ENCODE measurements at regions not wholly inside any gene's neighbourhood (a gene's known extent, or its start where the extent isn't known, plus 50 kb on each side); places are given as distances from the start of the nearest gene placed in this dataset.

- no peaks in the 10 kb centered on the region for H3K9me3 Mint-ChIP-seq (ENCODE audit: insufficient read depth)
- no peaks in the 10 kb centered on the region for H3K4me1 Mint-ChIP-seq (ENCODE audit: low read depth)
- no peak overlapping the region for H3K4me3 Mint-ChIP-seq
- ChIA-PET CTCF (no interaction called here), POLR2A (no interaction called here)
- no peak overlapping the region for H3K27ac Mint-ChIP-seq
- H3K36me3 Mint-ChIP-seq (ENCODE audit: low read depth): no peaks in the 10 kb centered on the region
- H3K27me3 Mint-ChIP-seq (ENCODE audit: low read depth): no peaks in the 10 kb centered on the region
- DNase-seq (no peak), ATAC-seq (no peak)
These were observed 624.2 kb downstream of the ACTR3B start for GRCh38 chr7:153383781-153384180.

GRCh38 chr7:153385502-153385901 is 626.0 kb downstream of the ACTR3B start:
- Mint-ChIP-seq H3K27ac (no peak overlapping the region), H3K4me3 (no peak overlapping the region), H3K36me3 (ENCODE audit: low read depth) (no peaks in the 10 kb centered on the region), H3K4me1 (ENCODE audit: low read depth) (no peaks in the 10 kb centered on the region), H3K9me3 (ENCODE audit: insufficient read depth) (no peaks in the 10 kb centered on the region), H3K27me3 (ENCODE audit: low read depth) (no peaks in the 10 kb centered on the region)
- CTCF ChIA-PET: interaction anchor here (0.6 kb wide), 1 partner anchor 29 kb away, joined by 4 read pairs; no protein-coding TSS in a partner anchor
- DNase-seq (no peak), ATAC-seq (no peak)
- POLR2A ChIA-PET: no interaction called here

- ATAC-seq (no peak), DNase-seq (no peak)
- POLR2A ChIA-PET: no interaction called here
- no peak overlapping the region for H3K4me3 Mint-ChIP-seq
- H3K4me1 Mint-ChIP-seq (ENCODE audit: low read depth): no peaks in the 10 kb centered on the region
- CTCF ChIA-PET: no interaction called here
- H3K36me3 Mint-ChIP-seq (ENCODE audit: low read depth): no peaks in the 10 kb centered on the region
- H3K27me3 Mint-ChIP-seq (ENCODE audit: low read depth): no peaks in the 10 kb centered on the region
- H3K9me3 Mint-ChIP-seq (ENCODE audit: insufficient read depth): no peaks in the 10 kb centered on the region
- no peak overlapping the region for H3K27ac Mint-ChIP-seq
These were observed 627.0 kb downstream of the ACTR3B start for GRCh38 chr7:153386556-153386955.

- no peak for ATAC-seq
- DNase-seq: no peak
- Mint-ChIP-seq H3K27me3 (ENCODE audit: low read depth) (no peaks in the 10 kb centered on the region), H3K9me3 (ENCODE audit: insufficient read depth) (no peaks in the 10 kb centered on the region), H3K27ac (no peak overlapping the region), H3K4me1 (ENCODE audit: low read depth) (no peaks in the 10 kb centered on the region), H3K4me3 (no peak overlapping the region), H3K36me3 (ENCODE audit: low read depth) (no peaks in the 10 kb centered on the region)
- CTCF ChIA-PET: no interaction called here
- POLR2A ChIA-PET: no interaction called here
These were observed 629.1 kb downstream of the ACTR3B start for GRCh38 chr7:153388611-153389010.

GRCh38 chr7:153389261-153389660 is 629.7 kb downstream of the ACTR3B start:
- ATAC-seq: no peak
- Mint-ChIP-seq H3K27me3 (ENCODE audit: low read depth) (no peaks in the 10 kb centered on the region), H3K4me1 (ENCODE audit: low read depth) (no peaks in the 10 kb centered on the region), H3K27ac (no peak overlapping the region), H3K9me3 (ENCODE audit: insufficient read depth) (no peaks in the 10 kb centered on the region), H3K36me3 (ENCODE audit: low read depth) (no peaks in the 10 kb centered on the region), H3K4me3 (no peak overlapping the region)
- POLR2A ChIA-PET: no interaction called here
- CTCF ChIA-PET: no interaction called here
- no peak for DNase-seq

GRCh38 chr7:153390955-153391354 is 631.4 kb downstream of the ACTR3B start:
- Mint-ChIP-seq H3K27me3 (ENCODE audit: low read depth) (no peaks in the 10 kb centered on the region), H3K4me1 (ENCODE audit: low read depth) (no peaks in the 10 kb centered on the region), H3K4me3 (no peak overlapping the region), H3K36me3 (ENCODE audit: low read depth) (no peaks in the 10 kb centered on the region), H3K9me3 (ENCODE audit: insufficient read depth) (no peaks in the 10 kb centered on the region), H3K27ac (no peak overlapping the region)
- ATAC-seq: no peak
- POLR2A ChIA-PET: no interaction called here
- CTCF ChIA-PET: no interaction called here
- DNase-seq: no peak

- POLR2A ChIA-PET: no interaction called here
- DNase-seq (no peak), ATAC-seq (no peak)
- CTCF ChIA-PET: no interaction called here
- no peak overlapping the region for H3K27ac Mint-ChIP-seq
- H3K36me3 Mint-ChIP-seq (ENCODE audit: low read depth): no peaks in the 10 kb centered on the region
- H3K27me3 Mint-ChIP-seq (ENCODE audit: low read depth): no peaks in the 10 kb centered on the region
- no peaks in the 10 kb centered on the region for H3K9me3 Mint-ChIP-seq (ENCODE audit: insufficient read depth)
- H3K4me1 Mint-ChIP-seq (ENCODE audit: low read depth): no peaks in the 10 kb centered on the region
- H3K4me3 Mint-ChIP-seq: no peak overlapping the region
These were observed 633.2 kb downstream of the ACTR3B start for GRCh38 chr7:153392726-153393125.

- DNase-seq: no peak
- ChIA-PET CTCF (no interaction called here), POLR2A (no interaction called here)
These were observed 634.1 kb downstream of the ACTR3B start for GRCh38 chr7:153393666-153394065.

GRCh38 chr7:153396475-153396874 is 636.9 kb downstream of the ACTR3B start:
- Mint-ChIP-seq H3K4me3 (no peak overlapping the region), H3K27me3 (ENCODE audit: low read depth) (no peaks in the 10 kb centered on the region), H3K4me1 (ENCODE audit: low read depth) (no peaks in the 10 kb centered on the region), H3K36me3 (ENCODE audit: low read depth) (no peaks in the 10 kb centered on the region), H3K9me3 (ENCODE audit: insufficient read depth) (no peaks in the 10 kb centered on the region), H3K27ac (no peak overlapping the region)
- ChIA-PET POLR2A (no interaction called here), CTCF (no interaction called here)
- DNase-seq: no peak
- no peak for ATAC-seq

More at GRCh38 chr7:153393666-153394065, 634.1 kb downstream of the ACTR3B start:
- Mint-ChIP-seq H3K27me3 (ENCODE audit: low read depth) (no peaks in the 10 kb centered on the region), H3K4me3 (no peak overlapping the region), H3K4me1 (ENCODE audit: low read depth) (no peaks in the 10 kb centered on the region), H3K36me3 (ENCODE audit: low read depth) (no peaks in the 10 kb centered on the region), H3K27ac (no peak overlapping the region), H3K9me3 (ENCODE audit: insufficient read depth) (no peaks in the 10 kb centered on the region)
- no peak for ATAC-seq

GRCh38 chr7:153397459-153397858 is 637.9 kb downstream of the ACTR3B start:
- no peak for DNase-seq
- Mint-ChIP-seq H3K4me1 (ENCODE audit: low read depth) (no peaks in the 10 kb centered on the region), H3K27ac (no peak overlapping the region), H3K9me3 (ENCODE audit: insufficient read depth) (peaks cover 3% of the 10 kb centered on the region), H3K36me3 (ENCODE audit: low read depth) (no peaks in the 10 kb centered on the region), H3K4me3 (no peak overlapping the region), H3K27me3 (ENCODE audit: low read depth) (no peaks in the 10 kb centered on the region)
- ChIA-PET POLR2A (no interaction called here), CTCF (no interaction called here)
- no peak for ATAC-seq

GRCh38 chr7:153397906-153398305 is 638.4 kb downstream of the ACTR3B start:
- no peaks in the 10 kb centered on the region for H3K4me1 Mint-ChIP-seq (ENCODE audit: low read depth)
- H3K27ac Mint-ChIP-seq: no peak overlapping the region
- H3K9me3 Mint-ChIP-seq (ENCODE audit: insufficient read depth): peaks cover 3% of the 10 kb centered on the region
- CTCF ChIA-PET: no interaction called here
- POLR2A ChIA-PET: no interaction called here
- H3K36me3 Mint-ChIP-seq (ENCODE audit: low read depth): no peaks in the 10 kb centered on the region
- no peak overlapping the region for H3K4me3 Mint-ChIP-seq
- H3K27me3 Mint-ChIP-seq (ENCODE audit: low read depth): no peaks in the 10 kb centered on the region
- DNase-seq (no peak), ATAC-seq (no peak)

- no peaks in the 10 kb centered on the region for H3K4me1 Mint-ChIP-seq (ENCODE audit: low read depth)
- H3K36me3 Mint-ChIP-seq (ENCODE audit: low read depth): no peaks in the 10 kb centered on the region
- ChIA-PET CTCF (no interaction called here), POLR2A (no interaction called here)
- ATAC-seq: no peak
- H3K27me3 Mint-ChIP-seq (ENCODE audit: low read depth): no peaks in the 10 kb centered on the region
- H3K9me3 Mint-ChIP-seq (ENCODE audit: insufficient read depth): peaks cover 3% of the 10 kb centered on the region
- H3K4me3 Mint-ChIP-seq: no peak overlapping the region
- no peak overlapping the region for H3K27ac Mint-ChIP-seq
- no peak for DNase-seq
These were observed 638.8 kb downstream of the ACTR3B start for GRCh38 chr7:153398370-153398769.

GRCh38 chr7:153398789-153399553 is 639.4 kb downstream of the ACTR3B start:
- DNase-seq (no peak), ATAC-seq (no peak)
- no peaks in the 10 kb centered on the region for H3K36me3 Mint-ChIP-seq (ENCODE audit: low read depth)
- H3K27me3 Mint-ChIP-seq (ENCODE audit: low read depth): no peaks in the 10 kb centered on the region
- peaks cover 3% of the 10 kb centered on the region for H3K9me3 Mint-ChIP-seq (ENCODE audit: insufficient read depth)
- CTCF ChIA-PET: no interaction called here
- POLR2A ChIA-PET: no interaction called here
- H3K4me1 Mint-ChIP-seq (ENCODE audit: low read depth): no peaks in the 10 kb centered on the region
- no peak overlapping the region for H3K27ac Mint-ChIP-seq
- no peak overlapping the region for H3K4me3 Mint-ChIP-seq

Data from activated CD8-positive, alpha-beta T cell treated with anti-CD3 and anti-CD28 coated beads, Interleukin-2, amount 10 ng/mL, durations not matched to agents 7 days and 5 days (primary cell).